ENCODE measurements at regions not wholly inside any gene's neighbourhood (a gene's known extent, or its start where the extent isn't known, plus 50 kb on each side); places are given as distances from the start of the nearest gene placed in this dataset.

GRCh38 chr5:8895599-8895998 lies 650.3 kb downstream of the SEMA5A start:
- DNase-seq (ENCODE audit: low read depth in 2 of 2) = no peak

GRCh38 chr5:8897316-8897715 lies 648.6 kb downstream of the SEMA5A start:
- DNase-seq (ENCODE audit: low read depth in 2 of 2) = no peak

GRCh38 chr5:8905021-8905420 lies 640.9 kb downstream of the SEMA5A start:
- no peak for DNase-seq (ENCODE audit: low read depth in 2 of 2)

GRCh38 chr5:8906303-8906967 lies 639.4 kb downstream of the SEMA5A start:
- no peak for DNase-seq (ENCODE audit: low read depth in 2 of 2)

GRCh38 chr5:8907168-8907868 lies 638.6 kb downstream of the SEMA5A start:
- no peak for DNase-seq (ENCODE audit: low read depth in 2 of 2)

- peak in 1 of 2 donors; percentile 5 for DNase-seq (ENCODE audit: low read depth in 2 of 2)
These were observed 637.7 kb downstream of the SEMA5A start for GRCh38 chr5:8908055-8908683.

GRCh38 chr5:8912106-8912505 lies 633.8 kb downstream of the SEMA5A start:
- DNase-seq (ENCODE audit: low read depth in 2 of 2) = no peak

- no peak for DNase-seq (ENCODE audit: low read depth in 2 of 2)
These were observed 632.4 kb downstream of the SEMA5A start for GRCh38 chr5:8913522-8913921.

GRCh38 chr5:8919096-8919495 lies 626.8 kb downstream of the SEMA5A start:
- DNase-seq (ENCODE audit: low read depth in 2 of 2) = no peak

GRCh38 chr5:8923526-8923925 lies 622.3 kb downstream of the SEMA5A start:
- no peak for DNase-seq (ENCODE audit: low read depth in 2 of 2)

- DNase-seq (ENCODE audit: low read depth in 2 of 2) = no peak
These were observed 621.7 kb downstream of the SEMA5A start for GRCh38 chr5:8924054-8924793.

- DNase-seq (ENCODE audit: low read depth in 2 of 2) = no peak
These were observed 615.9 kb downstream of the SEMA5A start for GRCh38 chr5:8930021-8930420.

- no peak for DNase-seq (ENCODE audit: low read depth in 2 of 2)
These were observed 611.4 kb downstream of the SEMA5A start for GRCh38 chr5:8934455-8934854.

- no peak for DNase-seq (ENCODE audit: low read depth in 2 of 2)
These were observed 604.9 kb downstream of the SEMA5A start for GRCh38 chr5:8940934-8941333.

- no peak for DNase-seq (ENCODE audit: low read depth in 2 of 2)
These were observed 602.6 kb downstream of the SEMA5A start for GRCh38 chr5:8943301-8943700.

GRCh38 chr5:8944005-8944404 lies 601.9 kb downstream of the SEMA5A start:
- DNase-seq (ENCODE audit: low read depth in 2 of 2) = no peak

GRCh38 chr5:8945972-8946371 lies 599.9 kb downstream of the SEMA5A start:
- no peak for DNase-seq (ENCODE audit: low read depth in 2 of 2)

GRCh38 chr5:8949908-8950307 lies 596.0 kb downstream of the SEMA5A start:
- no peak for DNase-seq (ENCODE audit: low read depth in 2 of 2)

- DNase-seq (ENCODE audit: low read depth in 2 of 2) = no peak
These were observed 593.7 kb downstream of the SEMA5A start for GRCh38 chr5:8952147-8952546.

GRCh38 chr5:8953016-8953415 lies 592.9 kb downstream of the SEMA5A start:
- no peak for DNase-seq (ENCODE audit: low read depth in 2 of 2)

GRCh38 chr5:8953911-8954438 lies 591.9 kb downstream of the SEMA5A start:
- DNase-seq (ENCODE audit: low read depth in 2 of 2) = no peak

- DNase-seq (ENCODE audit: low read depth in 2 of 2) = no peak
These were observed 591.1 kb downstream of the SEMA5A start for GRCh38 chr5:8954801-8955200.

All from dermis microvascular lymphatic vessel endothelial cell (primary cell).